ENCODE measurements at regions not wholly inside any gene's neighbourhood (a gene's known extent, or its start where the extent isn't known, plus 50 kb on each side); places are given as distances from the start of the nearest gene placed in this dataset.

DNA sequence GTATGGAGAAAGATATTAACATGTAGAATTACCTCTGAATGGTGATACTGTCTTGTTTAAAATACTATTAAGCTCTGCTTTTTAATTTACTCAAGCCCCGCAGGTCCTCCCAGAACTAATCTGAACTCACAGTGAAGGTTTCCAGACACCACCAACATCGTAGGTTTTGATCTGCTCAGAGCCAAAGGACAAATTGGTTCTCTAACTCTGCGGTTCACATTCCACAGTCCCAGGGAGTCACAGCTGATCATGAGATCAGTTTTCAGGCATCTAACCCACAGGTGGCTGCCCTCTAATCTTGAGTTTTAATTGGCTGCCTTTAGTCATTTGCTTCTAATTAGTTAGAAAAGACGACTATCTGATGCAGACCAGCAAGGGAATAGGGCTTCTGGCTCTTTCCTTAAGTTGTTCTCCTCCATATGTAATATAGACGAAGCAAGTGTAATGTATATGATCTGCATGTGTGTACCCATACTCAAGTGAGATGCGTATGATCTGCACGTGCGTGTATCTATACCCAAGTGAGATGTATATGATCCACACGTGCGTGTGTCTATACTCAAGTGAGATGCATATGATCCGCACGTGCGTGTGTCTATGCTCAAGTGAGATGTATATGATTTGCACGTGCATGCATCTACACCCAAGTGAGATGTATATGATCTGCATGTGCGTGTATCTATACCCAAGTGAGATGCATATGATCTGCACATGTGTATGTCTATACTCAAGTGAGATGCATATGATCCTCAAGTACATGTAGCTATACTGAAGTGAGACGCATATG, 331.5 kb upstream of the NPVF start:
- DNase-seq = no peak

- no peak for DNase-seq
These were observed 334.4 kb upstream of the NPVF start for GRCh38 chr7:25562673-25563182.

GRCh38 chr7:25565002-25565401, 336.7 kb upstream of the NPVF start:
- no peak for DNase-seq

DNA sequence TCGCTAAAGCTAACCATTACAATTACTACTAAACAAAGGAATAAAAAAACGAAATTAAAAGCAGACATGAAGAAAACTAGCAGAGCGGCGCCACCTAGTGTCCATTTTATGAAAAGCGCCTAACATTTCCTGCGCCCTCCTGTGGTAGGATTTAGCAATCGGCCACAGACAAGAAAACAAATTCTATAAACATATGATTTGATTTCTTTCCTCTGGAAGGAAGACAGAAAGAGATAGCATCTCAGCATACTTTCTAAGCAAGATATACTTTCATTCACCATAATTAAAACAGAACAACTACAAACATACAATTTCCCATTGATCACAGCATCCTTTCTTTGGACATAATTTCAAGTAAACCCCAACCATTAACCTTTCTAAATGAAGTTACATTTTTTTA, 337.7 kb upstream of the NPVF start:
- no peak for DNase-seq

GRCh38 chr7:25567430-25567829, 339.1 kb upstream of the NPVF start:
- no peak for DNase-seq

DNA sequence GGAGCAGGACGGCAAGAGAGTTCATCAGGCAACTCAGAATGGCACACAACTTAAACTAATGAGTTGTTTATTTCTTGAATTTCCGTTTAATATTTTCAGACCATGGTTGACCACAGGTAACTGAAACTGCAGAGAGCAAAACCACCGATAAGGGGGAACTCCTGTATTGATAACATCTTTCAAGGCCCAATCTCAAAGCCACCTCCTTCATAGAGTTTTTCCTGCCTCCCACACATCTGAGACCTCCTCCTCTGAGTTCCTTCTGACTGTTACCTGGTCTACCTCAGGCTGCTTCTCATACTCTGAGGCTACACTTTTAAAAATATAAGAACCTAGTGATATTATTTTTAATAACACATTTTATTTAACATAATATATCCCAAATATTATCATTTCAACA, 341.5 kb upstream of the NPVF start:
- DNase-seq = no peak

- DNase-seq = no peak
These were observed 344.1 kb upstream of the NPVF start for GRCh38 chr7:25572423-25572822.

DNA sequence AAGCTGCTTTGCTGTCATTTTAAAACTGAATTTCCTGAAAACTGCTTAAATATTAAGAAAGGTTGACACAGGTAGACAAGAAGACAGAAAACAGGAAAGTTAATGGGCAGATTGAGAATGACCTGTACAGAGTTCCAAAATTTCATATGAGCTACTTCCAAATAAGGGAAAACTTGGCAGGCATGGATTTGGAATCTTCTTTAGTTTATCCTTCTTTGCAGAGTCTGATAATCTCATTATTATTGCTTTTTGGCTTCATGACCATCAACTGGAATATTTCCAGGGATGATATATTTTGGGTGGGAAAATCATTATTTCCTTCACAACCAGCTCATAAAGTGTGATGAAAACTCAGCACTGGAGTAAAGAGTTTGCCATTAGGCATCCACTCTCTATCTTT, 346.5 kb upstream of the NPVF start:
- no peak for DNase-seq

GRCh38 chr7:25575634-25576033, 347.3 kb upstream of the NPVF start:
- no peak for DNase-seq

DNA sequence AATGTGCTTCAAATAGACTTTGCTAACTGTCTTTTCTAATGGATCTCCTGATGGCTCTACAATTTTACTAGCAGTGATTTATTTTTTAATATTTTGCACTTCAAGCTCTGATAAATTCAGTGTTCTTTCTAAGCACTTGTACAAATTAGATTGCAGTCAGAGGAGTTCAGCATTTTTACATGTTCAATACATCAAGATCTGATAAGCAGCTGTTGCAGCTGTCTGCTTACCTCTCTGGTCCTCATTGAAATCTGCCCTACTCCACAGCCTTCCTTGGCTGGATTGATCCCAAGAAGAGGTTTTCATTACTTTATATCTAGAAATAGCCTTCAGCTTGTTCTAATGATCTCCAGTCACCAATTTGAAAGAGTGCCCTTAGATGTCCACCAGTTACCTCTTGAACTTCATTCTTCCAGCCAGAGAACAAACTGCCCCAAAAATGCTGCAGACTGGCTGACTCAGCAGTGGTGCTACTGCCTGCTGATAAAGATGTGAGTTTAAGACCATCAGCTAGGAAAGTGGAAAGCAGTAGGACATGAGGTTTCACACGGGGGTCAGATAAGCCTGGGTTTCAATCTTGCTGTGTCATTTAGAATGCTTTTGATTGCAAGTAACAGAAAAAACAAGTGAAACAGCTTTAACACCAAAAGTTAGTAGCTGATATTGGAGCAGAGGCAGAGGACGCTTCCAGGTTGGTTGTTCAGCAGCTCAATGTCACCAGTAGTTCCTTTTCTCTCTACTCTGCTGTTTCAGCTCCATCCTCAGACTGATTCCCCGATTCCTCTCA, 350.9 kb upstream of the NPVF start:
- DNase-seq = no peak

- no peak for DNase-seq
These were observed 351.4 kb upstream of the NPVF start for GRCh38 chr7:25579778-25580075.

DNA sequence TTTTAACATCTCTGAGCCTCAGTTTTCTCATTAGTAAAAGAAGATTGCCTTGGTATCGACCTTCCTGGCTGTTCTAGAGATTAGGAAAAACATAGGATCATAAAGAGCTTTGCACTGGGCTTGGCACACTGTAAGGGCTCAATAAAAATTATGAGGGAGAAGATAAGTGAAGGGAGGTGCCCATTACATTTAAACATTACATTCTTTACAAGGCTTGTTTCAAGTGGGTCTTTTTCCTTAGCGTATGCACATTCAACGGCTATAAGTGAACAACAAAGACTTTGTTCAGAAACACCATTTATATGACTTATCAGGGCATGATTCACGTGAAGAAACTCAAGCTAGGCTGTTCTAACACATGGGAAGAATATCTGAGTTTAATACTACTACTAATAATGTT, 351.9 kb upstream of the NPVF start:
- DNase-seq = no peak

DNA sequence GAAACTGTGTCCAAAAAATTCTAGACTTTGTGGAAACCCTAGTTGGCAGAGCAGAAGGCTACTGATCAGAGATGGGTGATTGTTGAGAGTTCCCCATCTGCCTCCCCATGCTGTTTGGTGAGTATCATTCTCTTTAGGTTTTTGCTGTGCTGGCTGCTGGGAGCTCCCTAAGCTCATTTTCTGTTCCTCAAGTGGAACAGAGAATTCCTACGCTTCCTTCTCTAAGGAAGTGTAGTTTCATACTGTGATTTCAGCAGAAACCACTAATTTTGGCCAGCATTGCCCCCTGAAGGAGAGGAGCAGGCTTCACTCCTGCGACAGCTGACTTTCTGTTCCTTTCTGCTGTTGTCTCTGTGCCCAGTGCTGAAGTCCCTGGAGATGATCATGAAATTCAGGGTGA, 355.3 kb upstream of the NPVF start:
- DNase-seq = no peak

GRCh38 chr7:25584112-25584938, 356.0 kb upstream of the NPVF start:
- DNase-seq = no peak

- DNase-seq = no peak
These were observed 358.2 kb upstream of the NPVF start for GRCh38 chr7:25586513-25586912.

DNA sequence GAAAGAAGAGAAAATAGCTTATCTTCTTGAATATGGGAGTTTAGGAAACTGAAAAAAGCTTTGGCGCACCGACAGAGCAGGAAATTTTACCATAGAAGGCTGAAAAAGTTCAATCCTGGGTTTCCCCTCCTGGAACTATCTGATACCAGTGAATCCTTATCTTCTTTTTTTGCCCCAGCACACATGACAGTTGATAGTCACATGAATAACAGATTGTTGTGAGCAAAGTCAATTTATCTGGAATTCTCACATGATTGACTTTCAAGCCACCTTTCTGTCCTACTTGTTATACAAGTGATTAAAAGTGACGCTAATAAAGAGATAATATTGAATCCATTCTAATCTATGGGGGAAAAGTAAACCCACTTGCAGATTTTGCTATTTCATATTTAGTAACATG, 365.8 kb upstream of the NPVF start:
- DNase-seq = no peak

DNA sequence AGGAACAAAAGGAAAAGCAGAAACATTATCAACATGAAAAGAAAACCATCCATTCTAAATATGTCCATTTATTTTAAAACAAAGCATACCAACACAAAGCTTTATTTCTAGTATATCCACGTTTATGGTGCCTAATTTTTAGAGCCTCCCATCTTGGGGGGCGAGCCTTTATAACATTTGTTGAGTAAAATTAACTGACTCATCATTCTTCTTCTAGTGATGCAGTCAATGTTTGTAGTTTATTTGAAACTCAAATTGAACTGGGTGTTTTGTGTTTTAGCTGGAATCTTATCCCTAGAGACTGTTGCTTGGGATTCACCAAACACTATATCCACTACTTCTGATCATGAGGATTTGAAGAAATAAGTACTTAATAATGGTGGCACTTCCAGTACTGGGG, 366.4 kb upstream of the NPVF start:
- DNase-seq = no peak

- no peak for DNase-seq
These were observed 367.7 kb upstream of the NPVF start for GRCh38 chr7:25595996-25596395.

- DNase-seq = no peak
These were observed 368.2 kb upstream of the NPVF start for GRCh38 chr7:25596443-25596842.

GRCh38 chr7:25597946-25598345, 369.7 kb upstream of the NPVF start:
- DNase-seq = no peak

DNA sequence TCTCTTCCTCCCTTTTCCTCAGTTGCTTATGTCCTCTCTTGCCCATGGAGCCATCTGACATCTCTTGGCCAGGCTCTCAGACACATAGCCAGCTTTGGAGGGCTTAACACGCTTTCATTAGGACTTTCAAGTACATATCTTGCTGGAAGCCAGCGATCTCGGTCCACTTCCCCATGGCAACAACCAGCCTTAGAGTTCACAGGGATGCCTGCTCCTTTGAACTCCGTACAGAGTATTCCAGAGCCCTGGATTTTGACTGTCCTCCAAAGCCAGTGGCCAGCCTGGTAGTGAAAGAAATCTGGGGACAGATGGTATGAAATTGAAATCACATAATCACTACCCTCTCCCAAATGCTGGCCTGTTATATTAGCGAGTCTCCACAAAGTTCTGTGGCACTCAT, 370.5 kb upstream of the NPVF start:
- DNase-seq = no peak

DNA sequence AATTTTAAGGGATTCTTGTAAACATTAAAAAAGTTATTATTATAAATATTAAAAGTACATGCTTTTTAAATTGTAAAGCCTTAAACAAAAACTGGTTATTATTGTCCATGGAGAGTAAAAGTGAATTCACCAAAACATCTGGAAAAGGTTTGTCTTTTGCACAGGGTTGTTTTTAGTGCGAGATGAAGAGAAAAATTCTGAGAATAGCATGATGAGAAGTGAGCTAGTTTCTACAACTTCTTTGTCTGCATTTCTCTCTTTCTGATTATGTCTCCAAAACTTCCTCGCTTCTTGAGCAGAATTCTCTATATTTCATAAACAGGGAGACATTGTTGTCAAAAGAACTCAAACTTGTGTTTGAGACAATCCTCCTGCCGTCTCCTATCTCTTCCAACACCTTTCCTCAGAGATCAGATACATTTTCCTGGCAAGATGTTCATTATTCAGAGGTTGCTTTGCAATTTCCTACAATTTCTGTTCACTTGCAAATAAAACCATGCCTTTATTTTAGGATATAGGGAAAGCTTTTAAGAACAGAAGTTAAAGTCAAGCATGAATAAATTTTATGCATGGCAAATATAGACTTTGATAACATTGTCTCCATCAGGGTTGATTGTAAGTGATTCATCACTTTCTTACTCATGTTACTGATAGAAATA, 372.1 kb upstream of the NPVF start:
- no peak for DNase-seq

Measured in amniotic stem cell (primary cell).